Activated CD8-positive, alpha-beta T cell treated with anti-CD3 and anti-CD28 coated beads for 36 hours (primary cell): ENCODE measurements at regions not wholly inside any gene's neighbourhood (a gene's known extent, or its start where the extent isn't known, plus 50 kb on each side); places are given as distances from the start of the nearest gene placed in this dataset.

Experiments used
- ATAC-seq: fragments of 200-7000 bp; cut with Tn5 transposase; one replicate; pipeline ENCODE4 v1.10.0; 2021; ENCODE audit warnings: mild to moderate bottlenecking, moderate library complexity
- CTCF ChIA-PET: fragments of 350-600 bp; sonication (Branson Sonifier 250); formaldehyde crosslinking; loops from one replicate; lab custom pipeline; 2021; ENCODE audit warnings: antibody characterized with exemption; lab: Charles Lee
- POLR2A ChIA-PET: fragments of 350-600 bp; sonication (Branson Sonifier 250); formaldehyde crosslinking; loops from one replicate; lab custom pipeline; 2021; ENCODE audit warnings: antibody characterized with exemption; lab: Charles Lee
- DNase-seq: peaks from one replicate; pipeline ENCODE4 v3.0.0-alpha.2; 2020
- H3K27ac Mint-ChIP-seq: one replicate; pipeline ENCODE4 v1.8.0; 2021; ENCODE audit warnings: mild to moderate bottlenecking, mixed read lengths
- H3K27me3 Mint-ChIP-seq: one replicate; pipeline ENCODE4 v1.8.0; 2021; ENCODE audit warnings: mixed read lengths
- H3K36me3 Mint-ChIP-seq: one replicate; pipeline ENCODE4 v1.8.0; 2021; ENCODE audit warnings: low read depth, mixed read lengths
- H3K4me1 Mint-ChIP-seq: one replicate; pipeline ENCODE4 v1.8.0; 2021; ENCODE audit warnings: low read depth, mixed read lengths
- H3K4me3 Mint-ChIP-seq: one replicate; pipeline ENCODE4 v1.8.0; 2021; ENCODE audit warnings: mild to moderate bottlenecking, moderate library complexity, mixed read lengths
- H3K9me3 Mint-ChIP-seq: one replicate; pipeline ENCODE4 v1.8.0; 2021; ENCODE audit warnings: mixed read lengths
- CTCF ChIP-seq: fragments of 200-600 bp; IDR thresholded peaks from one replicate; pipeline ENCODE4 v1.8.0; 2022; ENCODE audit warnings: antibody characterized with exemption, mild to moderate bottlenecking
- intact Hi-C: fragments of 100-400 bp; cut with micrococcal nuclease; formaldehyde crosslinking; loops from one replicate; pipeline ENCODE4 v1.10.0; 2022

DNA sequence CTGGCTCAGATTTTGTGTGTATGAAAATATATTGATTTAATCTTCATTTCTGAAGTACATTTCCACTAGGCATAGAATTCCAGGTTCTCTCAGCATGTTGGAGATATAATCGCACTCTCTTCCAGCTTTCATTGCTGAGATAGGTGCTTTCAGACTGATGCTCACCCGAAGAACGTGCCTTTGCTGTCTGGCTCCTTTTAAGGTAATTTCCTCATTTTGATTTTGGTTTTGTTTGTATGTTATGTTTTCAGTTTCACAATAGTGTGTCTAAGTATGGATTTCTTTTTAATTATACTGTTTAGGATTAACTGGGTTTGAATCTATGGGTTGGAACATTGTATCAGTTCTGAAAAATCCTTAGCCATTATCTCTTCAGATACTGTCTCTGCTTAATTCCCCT lies 132.0 kb upstream of the NFIB start:
- Mint-ChIP-seq H3K36me3 (no peaks in the 10 kb centered on the region), H3K27me3 (peaks cover 3% of the 10 kb centered on the region), H3K4me1 (no peaks in the 10 kb centered on the region), H3K9me3 (no peaks in the 10 kb centered on the region), H3K27ac (no peak overlapping the region), H3K4me3 (no peak overlapping the region)
- no peak for TF ChIP-seq CTCF
- POLR2A ChIA-PET = no interaction called here
- intact Hi-C loops = no loop called here
- ATAC-seq (no peak), DNase-seq (no peak)
- CTCF ChIA-PET = no interaction called here

DNA sequence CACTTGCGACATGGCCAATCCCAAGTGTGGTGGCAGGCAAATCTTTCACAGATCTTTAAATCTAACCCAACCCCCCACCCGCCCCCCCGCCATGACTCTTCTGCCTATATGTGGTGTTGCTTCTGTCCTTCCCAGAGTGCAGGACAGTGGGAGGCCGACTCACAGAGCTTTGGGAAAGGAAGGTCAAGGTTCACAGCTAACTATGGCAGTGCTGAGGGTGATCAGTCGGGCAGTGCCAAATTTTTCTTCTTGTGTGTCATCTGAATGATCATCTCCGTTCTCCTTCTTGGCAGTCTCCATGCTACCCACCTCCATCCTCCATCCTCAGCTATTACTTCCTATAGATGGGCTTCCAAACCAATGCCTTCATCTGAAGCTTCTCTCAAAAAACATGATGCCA lies 129.0 kb upstream of the NFIB start:
- H3K27ac Mint-ChIP-seq = no peak overlapping the region
- DNase-seq (no peak), ATAC-seq (no peak)
- TF ChIP-seq CTCF = no peak
- intact Hi-C loops = no loop called here
- peaks cover 2% of the 10 kb centered on the region for H3K27me3 Mint-ChIP-seq
- H3K4me1 Mint-ChIP-seq = no peaks in the 10 kb centered on the region
- POLR2A ChIA-PET = no interaction called here
- H3K36me3 Mint-ChIP-seq = no peaks in the 10 kb centered on the region
- CTCF ChIA-PET = no interaction called here
- H3K9me3 Mint-ChIP-seq = no peaks in the 10 kb centered on the region
- no peak overlapping the region for H3K4me3 Mint-ChIP-seq

GRCh38 chr9:14441976-14442651 lies 128.2 kb upstream of the NFIB start:
- H3K27ac Mint-ChIP-seq = no peak overlapping the region
- no peak overlapping the region for H3K4me3 Mint-ChIP-seq
- no peak for ATAC-seq
- H3K4me1 Mint-ChIP-seq = no peaks in the 10 kb centered on the region
- H3K9me3 Mint-ChIP-seq = no peaks in the 10 kb centered on the region
- DNase-seq = no peak
- H3K27me3 Mint-ChIP-seq = peaks cover under 1% of the 10 kb centered on the region
- TF ChIP-seq CTCF = no peak
- ChIA-PET CTCF (no interaction called here), POLR2A (no interaction called here)
- intact Hi-C loops = no loop called here
- H3K36me3 Mint-ChIP-seq = no peaks in the 10 kb centered on the region

- intact Hi-C loops = no loop called here
- H3K4me1 Mint-ChIP-seq = no peaks in the 10 kb centered on the region
- no peak for ATAC-seq
- H3K27me3 Mint-ChIP-seq = no peaks in the 10 kb centered on the region
- DNase-seq = no peak
- no peak overlapping the region for H3K27ac Mint-ChIP-seq
- TF ChIP-seq CTCF = no peak
- H3K9me3 Mint-ChIP-seq = no peaks in the 10 kb centered on the region
- POLR2A ChIA-PET = no interaction called here
- no peaks in the 10 kb centered on the region for H3K36me3 Mint-ChIP-seq
- H3K4me3 Mint-ChIP-seq = no peak overlapping the region
- CTCF ChIA-PET = no interaction called here
These were observed 127.2 kb upstream of the NFIB start for GRCh38 chr9:14441115-14441514.

DNA sequence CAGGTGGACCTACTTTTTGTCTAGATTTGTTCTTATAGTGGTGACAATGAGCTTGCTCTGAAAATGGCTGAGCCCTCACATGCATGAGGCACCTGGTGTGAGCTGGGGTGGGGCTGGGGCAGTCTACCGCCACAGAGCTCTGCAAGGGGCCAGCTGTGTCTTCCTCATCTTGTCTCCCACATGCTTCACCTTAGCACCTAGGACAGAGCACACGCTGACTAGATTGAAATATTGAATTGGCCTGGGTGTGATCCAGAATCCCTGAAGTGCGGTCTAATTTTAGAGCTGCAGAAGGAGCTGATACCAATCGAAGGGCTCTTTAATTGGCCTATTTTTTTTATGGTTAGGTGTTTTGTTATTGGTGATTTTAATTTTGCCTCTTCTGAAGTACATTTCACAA lies 126.1 kb upstream of the NFIB start:
- ChIA-PET POLR2A (no interaction called here), CTCF (interaction anchor here (2.4 kb wide), 1 partner anchor 11 kb away, joined by 10 read pairs; no protein-coding TSS in a partner anchor)
- H3K4me1 Mint-ChIP-seq = no peaks in the 10 kb centered on the region
- intact Hi-C loops = no loop called here
- no peaks in the 10 kb centered on the region for H3K27me3 Mint-ChIP-seq
- H3K36me3 Mint-ChIP-seq = no peaks in the 10 kb centered on the region
- no peak for DNase-seq
- no peak for TF ChIP-seq CTCF
- no peak overlapping the region for H3K4me3 Mint-ChIP-seq
- H3K9me3 Mint-ChIP-seq = no peaks in the 10 kb centered on the region
- no peak overlapping the region for H3K27ac Mint-ChIP-seq
- ATAC-seq = no peak
